MCF 10A (cell line): ENCODE measurements at regions not wholly inside any gene's neighbourhood (a gene's known extent, or its start where the extent isn't known, plus 50 kb on each side); places are given as distances from the start of the nearest gene placed in this dataset.

Source experiments
- BruUV-seq: library from RNA; stranded (reverse); fragments of 400-500 nt; replicated peaks from 2 replicates; lab custom pipeline; 2021; lab: Mats Ljungman, UMichigan
- CTCF ChIA-PET: fragments of 300-600 bp; sonication (Branson Sonifier 250); formaldehyde crosslinking; extraction: SDS; loops from one replicate; lab custom pipeline; 2021; ENCODE audit warnings: antibody characterized with exemption, inconsistent platforms; lab: Yijun Ruan, JAX
- POLR2A ChIA-PET: fragments of 300-600, 350-650 bp; sonication (Branson Sonifier 250); formaldehyde crosslinking; extraction: SDS; loops from one replicate; lab custom pipeline; 2020; ENCODE audit warnings: antibody characterized with exemption, inconsistent platforms; lab: Yijun Ruan, JAX
- DNase-seq: peaks from one replicate; pipeline ENCODE4 v3.0.0-alpha.2; 2018; ENCODE audit not compliant: unreplicated experiment
- H3K27ac Mint-ChIP-seq: one replicate; pipeline ENCODE4 v1.8.0; 2022; ENCODE audit warnings: mild to moderate bottlenecking, low read depth, mixed read lengths; ENCODE audit not compliant: unreplicated experiment
- H3K27me3 Mint-ChIP-seq: one replicate; pipeline ENCODE4 v1.8.0; 2022; ENCODE audit warnings: mixed read lengths; ENCODE audit not compliant: insufficient read depth, unreplicated experiment
- H3K36me3 Mint-ChIP-seq: one replicate; pipeline ENCODE4 v1.8.0; 2022; ENCODE audit warnings: mild to moderate bottlenecking, moderate library complexity, mixed read lengths; ENCODE audit not compliant: insufficient read depth, unreplicated experiment
- H3K4me1 Mint-ChIP-seq: one replicate; pipeline ENCODE4 v1.8.0; 2022; ENCODE audit warnings: mixed read lengths; ENCODE audit not compliant: insufficient read depth, unreplicated experiment
- H3K4me3 Mint-ChIP-seq: one replicate; pipeline ENCODE4 v1.8.0; 2022; ENCODE audit warnings: mild to moderate bottlenecking, moderate library complexity, mixed read lengths; ENCODE audit not compliant: unreplicated experiment
- H3K9me3 Mint-ChIP-seq: one replicate; pipeline ENCODE4 v1.8.0; 2022; ENCODE audit warnings: mixed read lengths; ENCODE audit not compliant: unreplicated experiment
- intact Hi-C: fragments of 100-400 bp; cut with micrococcal nuclease; formaldehyde crosslinking; loops from 2 replicates; pipeline ENCODE4 v1.14.1; 2022
- TF ChIP-seq, protein P1 (sequence below): fragments of 200-600 bp; IDR thresholded peaks from one replicate; pipeline ENCODE4 v1.8.0; 2022; ENCODE audit warnings: antibody characterized with exemption, mild to moderate bottlenecking; ENCODE audit not compliant: unreplicated experiment

DNA sequence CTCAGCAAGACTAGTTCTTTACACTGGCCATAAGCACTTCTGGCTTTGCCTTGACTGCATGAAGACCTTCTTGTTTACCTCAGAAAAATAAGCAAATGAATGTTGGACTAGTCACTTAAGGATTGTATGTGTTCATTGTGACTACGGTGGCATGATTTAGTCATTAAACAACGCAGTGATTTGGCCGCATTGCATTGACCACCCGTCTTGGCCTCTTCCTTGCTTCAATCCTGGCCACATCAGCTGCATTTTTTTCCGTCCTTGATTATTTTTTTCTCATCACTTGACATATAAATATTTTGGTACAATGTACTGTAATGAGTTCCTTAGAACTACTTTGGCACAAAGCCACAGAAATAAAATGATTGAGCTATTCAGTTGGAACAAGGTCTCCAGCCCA is 656.2 kb downstream of the RAB28 start:
- Mint-ChIP-seq H3K27me3 (no peaks in the 10 kb centered on the region), H3K4me1 (no peaks in the 10 kb centered on the region), H3K9me3 (no peaks in the 10 kb centered on the region), H3K4me3 (no peak overlapping the region), H3K27ac (no peak overlapping the region), H3K36me3 (no peaks in the 10 kb centered on the region)
- TF ChIP-seq, protein P1, sequence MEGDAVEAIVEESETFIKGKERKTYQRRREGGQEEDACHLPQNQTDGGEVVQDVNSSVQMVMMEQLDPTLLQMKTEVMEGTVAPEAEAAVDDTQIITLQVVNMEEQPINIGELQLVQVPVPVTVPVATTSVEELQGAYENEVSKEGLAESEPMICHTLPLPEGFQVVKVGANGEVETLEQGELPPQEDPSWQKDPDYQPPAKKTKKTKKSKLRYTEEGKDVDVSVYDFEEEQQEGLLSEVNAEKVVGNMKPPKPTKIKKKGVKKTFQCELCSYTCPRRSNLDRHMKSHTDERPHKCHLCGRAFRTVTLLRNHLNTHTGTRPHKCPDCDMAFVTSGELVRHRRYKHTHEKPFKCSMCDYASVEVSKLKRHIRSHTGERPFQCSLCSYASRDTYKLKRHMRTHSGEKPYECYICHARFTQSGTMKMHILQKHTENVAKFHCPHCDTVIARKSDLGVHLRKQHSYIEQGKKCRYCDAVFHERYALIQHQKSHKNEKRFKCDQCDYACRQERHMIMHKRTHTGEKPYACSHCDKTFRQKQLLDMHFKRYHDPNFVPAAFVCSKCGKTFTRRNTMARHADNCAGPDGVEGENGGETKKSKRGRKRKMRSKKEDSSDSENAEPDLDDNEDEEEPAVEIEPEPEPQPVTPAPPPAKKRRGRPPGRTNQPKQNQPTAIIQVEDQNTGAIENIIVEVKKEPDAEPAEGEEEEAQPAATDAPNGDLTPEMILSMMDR = no peak
- no TSS peak for BruUV-seq
- no peak for DNase-seq
- CTCF ChIA-PET = interaction anchor here (0.7 kb wide), 1 partner anchor 525 kb away, joined by 3 read pairs; no protein-coding TSS in a partner anchor
- POLR2A ChIA-PET = no interaction called here
- intact Hi-C loops = no loop called here

GRCh38 chr4:12791536-12791935 is 692.6 kb downstream of the RAB28 start:
- POLR2A ChIA-PET = interaction anchor here (0.7 kb wide), 1 partner anchor 18 kb away, joined by 3 read pairs; no protein-coding TSS in a partner anchor
- H3K27me3 Mint-ChIP-seq = no peaks in the 10 kb centered on the region
- intact Hi-C loops = no loop called here
- CTCF ChIA-PET = interaction anchor here (0.6 kb wide), 1 partner anchor 12 kb away, joined by 4 read pairs; no protein-coding TSS in a partner anchor
- no peak for DNase-seq
- TF ChIP-seq, protein P1 = no peak
- no peak overlapping the region for H3K27ac Mint-ChIP-seq
- H3K4me3 Mint-ChIP-seq = no peak overlapping the region
- no peaks in the 10 kb centered on the region for H3K36me3 Mint-ChIP-seq
- no peaks in the 10 kb centered on the region for H3K4me1 Mint-ChIP-seq
- H3K9me3 Mint-ChIP-seq = peaks cover 7% of the 10 kb centered on the region
- BruUV-seq = no TSS peak

- TF ChIP-seq, protein P1 = no peak
- DNase-seq = no peak
- intact Hi-C loops = no loop called here
- Mint-ChIP-seq H3K36me3 (no peaks in the 10 kb centered on the region), H3K4me3 (no peak overlapping the region), H3K4me1 (no peaks in the 10 kb centered on the region), H3K27ac (no peak overlapping the region), H3K9me3 (peaks cover 7% of the 10 kb centered on the region), H3K27me3 (no peaks in the 10 kb centered on the region)
- ChIA-PET CTCF (interaction anchor here (0.6 to 1.0 kb wide), 2 partner anchors 12 to 1816 kb away, joined by 3 read pairs; no protein-coding TSS in a partner anchor), POLR2A (interaction anchor here (0.6 kb wide), 1 partner anchor 15 kb away, joined by 4 read pairs; no protein-coding TSS in a partner anchor)
- BruUV-seq = no TSS peak
These were observed 696.9 kb downstream of the RAB28 start for GRCh38 chr4:12787261-12787660.

DNA sequence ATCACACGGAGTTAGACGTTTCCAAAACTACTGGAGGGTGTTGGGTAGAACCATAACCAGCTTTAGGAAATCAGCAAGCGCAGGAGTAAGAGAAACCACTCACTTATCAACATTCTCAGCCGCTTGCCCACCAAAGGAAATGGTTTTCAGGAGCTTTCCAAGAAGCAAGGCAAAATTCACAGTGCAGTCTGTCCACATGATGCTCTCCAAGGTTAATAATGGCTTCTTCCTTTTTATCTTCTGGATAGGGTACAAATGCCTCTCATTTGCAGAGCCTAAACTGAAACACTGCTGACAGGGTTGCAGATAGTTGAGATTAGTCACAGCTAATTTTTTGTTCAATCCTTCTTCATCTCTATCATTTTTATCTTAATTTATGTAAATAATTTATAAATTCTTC is 705.4 kb downstream of the RAB28 start:
- no peaks in the 10 kb centered on the region for H3K27me3 Mint-ChIP-seq
- intact Hi-C loops = no loop called here
- DNase-seq = no peak
- H3K4me3 Mint-ChIP-seq = no peak overlapping the region
- TF ChIP-seq, protein P1 = no peak
- ChIA-PET CTCF (no interaction called here), POLR2A (no interaction called here)
- no peaks in the 10 kb centered on the region for H3K4me1 Mint-ChIP-seq
- H3K9me3 Mint-ChIP-seq = no peaks in the 10 kb centered on the region
- no peak overlapping the region for H3K27ac Mint-ChIP-seq
- no TSS peak for BruUV-seq
- no peaks in the 10 kb centered on the region for H3K36me3 Mint-ChIP-seq
